ENCODE measurements at regions not wholly inside any gene's neighbourhood (a gene's known extent, or its start where the extent isn't known, plus 50 kb on each side); places are given as distances from the start of the nearest gene placed in this dataset.

- peaks cover 3% of the 10 kb centered on the region for H3K4me1 Mint-ChIP-seq (ENCODE audit: low read depth, unreplicated experiment)
- no peaks in the 10 kb centered on the region for H3K36me3 Mint-ChIP-seq (ENCODE audit: unreplicated experiment)
- H3K9me3 Mint-ChIP-seq (ENCODE audit: unreplicated experiment), result no peaks in the 10 kb centered on the region
- peaks cover 1% of the 10 kb centered on the region for H3K27me3 Mint-ChIP-seq (ENCODE audit: unreplicated experiment)
- no peak for DNase-seq
- H3K27ac Mint-ChIP-seq (ENCODE audit: unreplicated experiment), result no peak overlapping the region
- no peak for TF ChIP-seq CTCF (IDR thresholded peaks at IDR 0.05; ENCODE audit: partially characterized antibody, unreplicated experiment)
- no peak overlapping the region for H3K4me3 Mint-ChIP-seq (ENCODE audit: unreplicated experiment)
Observed at GRCh38 chr9:69980041-69980440, 63.6 kb upstream of the MAMDC2 start.

- Mint-ChIP-seq H3K36me3 (ENCODE audit: unreplicated experiment) (no peaks in the 10 kb centered on the region), H3K4me1 (ENCODE audit: low read depth, unreplicated experiment) (peaks cover 3% of the 10 kb centered on the region), H3K4me3 (ENCODE audit: unreplicated experiment) (no peak overlapping the region), H3K9me3 (ENCODE audit: unreplicated experiment) (no peaks in the 10 kb centered on the region), H3K27ac (ENCODE audit: unreplicated experiment) (no peak overlapping the region), H3K27me3 (ENCODE audit: unreplicated experiment) (peaks cover 1% of the 10 kb centered on the region)
- TF ChIP-seq CTCF (IDR thresholded peaks at IDR 0.05; ENCODE audit: partially characterized antibody, unreplicated experiment), result no peak
- no peak for DNase-seq
Observed at GRCh38 chr9:69980591-69980990, 63.1 kb upstream of the MAMDC2 start.

- Mint-ChIP-seq H3K27me3 (ENCODE audit: unreplicated experiment) (peaks cover 3% of the 10 kb centered on the region), H3K27ac (ENCODE audit: unreplicated experiment) (no peak overlapping the region), H3K9me3 (ENCODE audit: unreplicated experiment) (no peaks in the 10 kb centered on the region)
Observed at GRCh38 chr9:69981686-69982445, 61.8 kb upstream of the MAMDC2 start.

GRCh38 chr9:69984831-69985230 lies 58.8 kb upstream of the MAMDC2 start:
- Mint-ChIP-seq H3K36me3 (ENCODE audit: unreplicated experiment) (no peaks in the 10 kb centered on the region), H3K9me3 (ENCODE audit: unreplicated experiment) (no peaks in the 10 kb centered on the region), H3K27me3 (ENCODE audit: unreplicated experiment) (peaks cover 3% of the 10 kb centered on the region), H3K27ac (ENCODE audit: unreplicated experiment) (no peak overlapping the region), H3K4me1 (ENCODE audit: low read depth, unreplicated experiment) (peaks cover 3% of the 10 kb centered on the region), H3K4me3 (ENCODE audit: unreplicated experiment) (no peak overlapping the region)
- TF ChIP-seq CTCF (IDR thresholded peaks at IDR 0.05; ENCODE audit: partially characterized antibody, unreplicated experiment), result no peak
- DNase-seq, result no peak

More at GRCh38 chr9:69981686-69982445, 61.8 kb upstream of the MAMDC2 start:
- no peaks in the 10 kb centered on the region for H3K36me3 Mint-ChIP-seq (ENCODE audit: unreplicated experiment)
- no peak for TF ChIP-seq CTCF (IDR thresholded peaks at IDR 0.05; ENCODE audit: partially characterized antibody, unreplicated experiment)
- H3K4me1 Mint-ChIP-seq (ENCODE audit: low read depth, unreplicated experiment), result peaks cover 3% of the 10 kb centered on the region
- H3K4me3 Mint-ChIP-seq (ENCODE audit: unreplicated experiment), result no peak overlapping the region
- no peak for DNase-seq

- peaks cover 3% of the 10 kb centered on the region for H3K4me1 Mint-ChIP-seq (ENCODE audit: low read depth, unreplicated experiment)
- DNase-seq, result no peak
- peaks cover 3% of the 10 kb centered on the region for H3K27me3 Mint-ChIP-seq (ENCODE audit: unreplicated experiment)
- no peak overlapping the region for H3K27ac Mint-ChIP-seq (ENCODE audit: unreplicated experiment)
- H3K4me3 Mint-ChIP-seq (ENCODE audit: unreplicated experiment), result no peak overlapping the region
- no peaks in the 10 kb centered on the region for H3K36me3 Mint-ChIP-seq (ENCODE audit: unreplicated experiment)
- no peaks in the 10 kb centered on the region for H3K9me3 Mint-ChIP-seq (ENCODE audit: unreplicated experiment)
- TF ChIP-seq CTCF (IDR thresholded peaks at IDR 0.05; ENCODE audit: partially characterized antibody, unreplicated experiment), result no peak
Observed at GRCh38 chr9:69985971-69986370, 57.7 kb upstream of the MAMDC2 start.
